Mesenchymal stem cell (in vitro differentiated cells and primary cell): ENCODE measurements at regions not wholly inside any gene's neighbourhood (a gene's known extent, or its start where the extent isn't known, plus 50 kb on each side); places are given as distances from the start of the nearest gene placed in this dataset.

ENCODE experiments used
- DNase-seq: peaks from one replicate; pipeline ENCODE4 v3.0.0-alpha.2; 2013
- H2AFZ ChIP-seq: one replicate; pipeline ENCODE4 v1.6.1; 2013; ENCODE audit warnings: low read depth, mild to moderate bottlenecking, control low read depth, inconsistent platforms, low read length, moderate library complexity
- H2AK5ac ChIP-seq: 2 replicates; pipeline ENCODE4 v1.6.1; 2013; ENCODE audit warnings: low read length, moderate library complexity, mild to moderate bottlenecking, inconsistent platforms; ENCODE audit not compliant: severe bottlenecking
- H2BK120ac ChIP-seq: one replicate; pipeline ENCODE4 v1.6.1; 2013; ENCODE audit warnings: low read depth, mild to moderate bottlenecking, inconsistent platforms, low read length, moderate library complexity
- H2BK12ac ChIP-seq, 2 experiments: one replicate each; pipeline ENCODE4 v1.6.1; 2013; ENCODE audit warnings: inconsistent platforms in 2 of 2, low read length in 2 of 2, mild to moderate bottlenecking in 2 of 2, moderate library complexity in 2 of 2, control low read depth in 1 of 2
- H2BK15ac ChIP-seq: one replicate; pipeline ENCODE4 v1.6.1; 2013; ENCODE audit warnings: mild to moderate bottlenecking, low read depth, inconsistent platforms; ENCODE audit not compliant: poor library complexity, severe bottlenecking
- H2BK5ac ChIP-seq: 2 replicates; pipeline ENCODE4 v1.6.1; 2013; ENCODE audit warnings: low read depth, mild to moderate bottlenecking, low read length, control low read depth, inconsistent platforms; ENCODE audit not compliant: poor library complexity, severe bottlenecking
- H3K14ac ChIP-seq, 2 experiments: one replicate each; pipeline ENCODE4 v1.6.1; 2013; ENCODE audit warnings: inconsistent platforms in 2 of 2, low read length in 2 of 2, control low read depth in 1 of 2, mild to moderate bottlenecking in 1 of 2, moderate library complexity in 1 of 2
- H3K18ac ChIP-seq, 2 experiments: one replicate each; pipeline ENCODE4 v1.6.1; 2013; ENCODE audit warnings: inconsistent platforms in 2 of 2, low read length in 2 of 2, control low read depth in 1 of 2, low read depth in 1 of 2, mild to moderate bottlenecking in 1 of 2
- H3K23ac ChIP-seq, 2 experiments: one replicate each; pipeline ENCODE4 v1.6.1; 2013; ENCODE audit warnings: inconsistent platforms in 2 of 2, low read length in 2 of 2, mild to moderate bottlenecking in 2 of 2, moderate library complexity in 2 of 2, control low read depth in 1 of 2
- H3K27ac ChIP-seq: 2 replicates; pipeline ENCODE4 v1.5.1; 2013; ENCODE audit warnings: mild to moderate bottlenecking, moderate library complexity, low read length, control low read depth, inconsistent platforms; ENCODE audit not compliant: poor library complexity, severe bottlenecking
- H3K27me3 ChIP-seq, 2 experiments: 2 replicates each; pipeline versions ENCODE4 v1.6.1 to v1.7.0; 2013; ENCODE audit warnings: low read length in 2 of 2, mild to moderate bottlenecking in 2 of 2, moderate library complexity in 2 of 2, control low read depth in 1 of 2, inconsistent platforms in 1 of 2; ENCODE audit not compliant: control insufficient read depth in 1 of 2, insufficient read depth in 1 of 2
- H3K36me3 ChIP-seq, 2 experiments: 2 replicates each; pipeline versions ENCODE4 v1.6.1 to v1.7.0; 2013; ENCODE audit warnings: low read length in 2 of 2, control low read depth in 1 of 2, inconsistent platforms in 1 of 2, low read depth in 1 of 2, mild to moderate bottlenecking in 1 of 2; ENCODE audit not compliant: insufficient read depth in 2 of 2, control insufficient read depth in 1 of 2
- H3K4ac ChIP-seq, 2 experiments: one replicate each; pipeline ENCODE4 v1.6.1; 2013; ENCODE audit warnings: inconsistent platforms in 2 of 2, low read length in 2 of 2, mild to moderate bottlenecking in 2 of 2, moderate library complexity in 2 of 2, control low read depth in 1 of 2, low read depth in 1 of 2
- H3K4me1 ChIP-seq: 2 replicates; pipeline ENCODE4 v1.6.1; 2013; ENCODE audit warnings: low read depth, low read length, control low read depth; ENCODE audit not compliant: control insufficient read depth, insufficient read depth
- H3K4me2 ChIP-seq: 2 replicates; pipeline ENCODE4 v1.6.1; 2013; ENCODE audit warnings: low read length, mild to moderate bottlenecking, inconsistent platforms; ENCODE audit not compliant: poor library complexity, severe bottlenecking
- H3K4me3 ChIP-seq, 2 experiments: 2 replicates each; pipeline versions ENCODE4 v1.5.1 to v1.7.0; 2013; ENCODE audit warnings: low read length in 2 of 2, mild to moderate bottlenecking in 2 of 2, control low read depth in 1 of 2, low read depth in 1 of 2; ENCODE audit not compliant: insufficient read depth in 1 of 2
- H3K79me1 ChIP-seq: replicated peaks from 2 replicates; pipeline ENCODE4 v1.6.1; 2013; ENCODE audit warnings: mild to moderate bottlenecking, control low read depth, low read length, inconsistent platforms; ENCODE audit not compliant: poor library complexity, severe bottlenecking
- H3K9ac ChIP-seq: 2 replicates; pipeline ENCODE4 v1.7.0; 2013; ENCODE audit warnings: mild to moderate bottlenecking, low read length, moderate library complexity
- H3K9me3 ChIP-seq: 2 replicates; pipeline ENCODE4 v1.7.0; 2013; ENCODE audit warnings: mild to moderate bottlenecking, low read length; ENCODE audit not compliant: control insufficient read depth
- H4K8ac ChIP-seq: one replicate; pipeline ENCODE4 v1.6.1; 2013; ENCODE audit warnings: inconsistent platforms, mild to moderate bottlenecking, low read length, moderate library complexity
- H4K91ac ChIP-seq: one replicate; pipeline ENCODE4 v1.6.1; 2013; ENCODE audit warnings: mild to moderate bottlenecking, low read length, inconsistent platforms
- WGBS: methylation state at CpG from one replicate; pipeline ENCODE4 v1.1.7; 2013; ENCODE audit warnings: mixed read lengths; 5-methylcytosine and 5-hydroxymethylcytosine counted together

DNA sequence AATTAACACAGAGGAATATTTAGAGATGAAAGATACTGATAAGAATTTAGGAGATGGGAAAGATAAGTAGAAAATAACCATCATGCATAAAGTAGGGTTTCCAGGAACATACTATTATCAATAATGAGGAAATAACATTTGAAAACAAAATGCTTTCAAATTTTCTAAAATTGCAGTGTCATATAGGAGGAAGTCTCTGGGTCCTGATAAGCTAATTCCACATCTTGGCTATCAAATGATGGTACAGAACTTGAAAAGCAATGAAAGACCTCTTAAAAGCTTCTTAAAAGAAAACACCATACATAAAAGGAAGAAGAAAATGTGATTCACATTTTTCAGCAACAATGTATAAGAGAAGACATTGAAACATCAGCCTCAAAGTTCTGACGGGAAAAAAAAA, 1024.8 kb downstream of the TSN start:
- H2BK15ac ChIP-seq: no peak overlapping the region
- no peak overlapping the region for H3K18ac ChIP-seq
- H4K8ac ChIP-seq: no peak overlapping the region
- H4K91ac ChIP-seq: no peak overlapping the region
- H3K27me3 ChIP-seq: no peaks in the 10 kb centered on the region
- no peak overlapping the region for H3K4ac ChIP-seq
- no peak for DNase-seq
- H3K4me2 ChIP-seq: no peak overlapping the region
- H3K14ac ChIP-seq: no peak overlapping the region
- H3K9ac ChIP-seq: no peak overlapping the region
- H3K4me1 ChIP-seq: no peaks in the 10 kb centered on the region
- no peak overlapping the region for H2BK120ac ChIP-seq
- no peaks in the 10 kb centered on the region for H3K79me1 ChIP-seq
- H3K4me3 ChIP-seq: no peak overlapping the region
- no peak overlapping the region for H3K27ac ChIP-seq
- H2BK12ac ChIP-seq: no peak overlapping the region
- H2BK5ac ChIP-seq: no peak overlapping the region
- no peak overlapping the region for H2AFZ ChIP-seq
- H3K23ac ChIP-seq: no peak overlapping the region
- H3K9me3 ChIP-seq: peaks cover 15% of the 10 kb centered on the region
- H3K36me3 ChIP-seq: no peaks in the 10 kb centered on the region
- H2AK5ac ChIP-seq: no peak overlapping the region
- WGBS: no CpG with 5 or more reads among the region's 1 CpG

DNA sequence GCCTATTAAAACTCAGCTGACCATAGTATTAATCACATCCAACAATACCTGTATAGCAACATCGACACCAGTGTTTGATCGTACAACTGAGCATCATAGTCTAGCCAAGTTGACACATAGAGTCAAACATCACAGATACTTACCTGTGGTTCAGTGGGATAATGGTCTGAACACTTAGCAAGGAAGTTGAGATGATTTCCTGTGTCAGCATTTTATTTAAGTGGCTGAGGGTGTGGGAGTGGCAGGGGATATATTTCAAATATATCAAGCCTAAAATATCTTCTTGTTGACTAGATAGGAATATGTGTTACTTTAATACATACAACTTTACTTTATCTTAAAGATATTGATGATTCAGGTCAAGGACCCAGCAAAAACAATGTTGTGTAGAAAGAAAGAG, 1038.6 kb downstream of the TSN start:
- Histone ChIP-seq H3K4me1 (no peaks in the 10 kb centered on the region), H3K27ac (no peak overlapping the region), H3K4me2 (no peak overlapping the region), H4K91ac (no peak overlapping the region), H3K18ac (no peak overlapping the region), H2BK5ac (no peak overlapping the region), H3K14ac (no peak overlapping the region), H3K23ac (no peak overlapping the region), H2BK12ac (no peak overlapping the region), H3K4me3 (no peak overlapping the region), H3K9ac (no peak overlapping the region), H3K36me3 (no peaks in the 10 kb centered on the region), H3K9me3 (no peaks in the 10 kb centered on the region), H2AFZ (no peak overlapping the region), H2BK120ac (no peak overlapping the region), H3K79me1 (no peaks in the 10 kb centered on the region), H4K8ac (no peak overlapping the region), H2BK15ac (no peak overlapping the region), H3K4ac (no peak overlapping the region), H2AK5ac (no peak overlapping the region), H3K27me3 (no peaks in the 10 kb centered on the region)
- 100% methylated on average over 2 of the region's 2 CpGs for WGBS
- DNase-seq: no peak

DNA sequence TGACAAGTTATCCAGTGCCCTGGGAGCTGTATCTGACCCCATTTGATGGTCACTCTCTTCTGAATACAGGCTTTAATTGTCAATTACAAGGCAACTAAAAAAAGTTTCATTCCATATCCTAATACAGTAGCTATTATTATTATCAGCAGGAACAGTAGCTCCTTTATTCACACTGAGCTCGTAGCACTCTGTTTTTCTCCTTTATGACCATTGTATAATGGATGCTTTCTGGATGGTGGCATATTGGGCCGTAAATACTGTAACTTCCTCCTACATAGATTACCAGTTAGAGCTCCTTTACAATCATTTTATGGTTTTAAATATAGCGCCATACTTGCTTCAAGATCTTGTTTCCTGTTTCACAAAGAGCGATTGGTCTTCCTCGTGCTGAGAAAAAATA, 1040.3 kb downstream of the TSN start:
- no peaks in the 10 kb centered on the region for H3K4me1 ChIP-seq

DNA sequence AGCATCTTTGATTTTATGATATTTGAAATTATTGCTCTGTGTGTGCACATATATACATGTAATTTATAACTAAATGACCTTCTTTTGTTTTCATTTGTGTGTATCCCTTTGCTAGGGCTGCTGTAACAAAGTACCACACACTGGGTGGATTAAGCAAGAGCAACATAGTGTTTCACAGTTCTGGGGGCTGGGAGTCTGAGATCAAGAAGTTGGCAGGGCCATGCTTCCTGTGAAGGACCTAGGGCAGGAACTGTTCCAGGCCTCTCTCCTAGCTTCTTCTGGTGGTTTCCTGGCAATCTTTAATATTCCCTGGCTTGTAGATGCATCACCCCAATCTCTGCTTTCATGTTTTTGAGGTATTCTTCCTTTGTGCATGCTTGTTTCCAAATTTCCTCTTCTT, 1043.9 kb downstream of the TSN start:
- no peak overlapping the region for H2BK5ac ChIP-seq
- H3K18ac ChIP-seq: no peak overlapping the region
- H3K36me3 ChIP-seq: no peaks in the 10 kb centered on the region
- no peak overlapping the region for H3K4me3 ChIP-seq
- no peak overlapping the region for H3K23ac ChIP-seq
- no peak overlapping the region for H2AK5ac ChIP-seq
- H3K4me2 ChIP-seq: no peak overlapping the region
- no peak overlapping the region for H2BK12ac ChIP-seq
- H3K4me1 ChIP-seq: no peaks in the 10 kb centered on the region
- peaks cover 6% of the 10 kb centered on the region for H3K9me3 ChIP-seq
- H3K14ac ChIP-seq: no peak overlapping the region
- no peak overlapping the region for H3K9ac ChIP-seq
- H2BK120ac ChIP-seq: no peak overlapping the region
- no peak overlapping the region for H3K27ac ChIP-seq
- H4K8ac ChIP-seq: no peak overlapping the region
- H3K79me1 ChIP-seq: no peaks in the 10 kb centered on the region
- H2BK15ac ChIP-seq: no peak overlapping the region
- no peak overlapping the region for H2AFZ ChIP-seq
- H4K91ac ChIP-seq: no peak overlapping the region
- no peak for DNase-seq
- H3K4ac ChIP-seq: no peak overlapping the region
- no peaks in the 10 kb centered on the region for H3K27me3 ChIP-seq

More for the DNA sequence above, 1040.3 kb downstream of the TSN start:
- Histone ChIP-seq H3K18ac (no peak overlapping the region), H3K27me3 (no peaks in the 10 kb centered on the region), H4K8ac (no peak overlapping the region), H3K4me3 (no peak overlapping the region), H3K9me3 (peaks cover 4% of the 10 kb centered on the region), H2BK5ac (no peak overlapping the region), H2BK120ac (no peak overlapping the region), H3K14ac (no peak overlapping the region), H3K23ac (no peak overlapping the region), H2BK12ac (no peak overlapping the region), H3K4ac (no peak overlapping the region), H3K79me1 (no peaks in the 10 kb centered on the region), H3K4me2 (no peak overlapping the region), H4K91ac (no peak overlapping the region), H3K36me3 (no peaks in the 10 kb centered on the region), H2BK15ac (no peak overlapping the region), H2AK5ac (no peak overlapping the region), H3K9ac (no peak overlapping the region), H3K27ac (no peak overlapping the region), H2AFZ (no peak overlapping the region)
- no peak for DNase-seq
- WGBS: 72% methylated on average over 4 of the region's 5 CpGs
